ENCODE measurements at regions not wholly inside any gene's neighbourhood (a gene's known extent, or its start where the extent isn't known, plus 50 kb on each side); places are given as distances from the start of the nearest gene placed in this dataset.

GRCh38 chr3:194836661-194837060, 151.0 kb downstream of the FAM43A start:
- no peaks in the 10 kb centered on the region for H3K4me1 ChIP-seq (ENCODE audit: insufficient read depth)
- no peaks in the 10 kb centered on the region for H3K4me1 Mint-ChIP-seq
- H3K27me3 ChIP-seq (ENCODE audit: insufficient read depth): no peaks in the 10 kb centered on the region
- H3F3A ChIP-seq (replicated peaks; ENCODE audit: low read depth): no peaks in the 10 kb centered on the region
- no peak overlapping the region for H3K4me2 ChIP-seq
- H4K20me1 ChIP-seq (replicated peaks; ENCODE audit: insufficient read depth): no peaks in the 10 kb centered on the region
- no peak for DNase-seq (ENCODE audit: low spot score)
- no peaks in the 10 kb centered on the region for H3K36me3 Mint-ChIP-seq (ENCODE audit: low read depth)
- TF ChIP-seq ZNF462 (CRISPR knock-in tag; IDR thresholded peaks at IDR 0.05): no peak
- TF ChIP-seq NANOG (IDR thresholded peaks at IDR 0.05; ENCODE audit: borderline replicate concordance): no peak
- TF ChIP-seq ZNF331 (CRISPR knock-in tag; IDR thresholded peaks at IDR 0.05; ENCODE audit: low read depth): no peak
- no peak overlapping the region for H3K4me3 ChIP-seq
- no peak overlapping the region for H2AFZ ChIP-seq
- no peak overlapping the region for H3K4me3 Mint-ChIP-seq
- H3K27ac ChIP-seq (ENCODE audit: low read depth): no peak overlapping the region
- no peaks in the 10 kb centered on the region for H3K9me2 ChIP-seq (ENCODE audit: insufficient read depth)
- peaks cover 3% of the 10 kb centered on the region for H3K27me3 Mint-ChIP-seq (ENCODE audit: insufficient read depth, low read depth, poor library complexity)
- no peaks in the 10 kb centered on the region for H3K36me3 ChIP-seq (ENCODE audit: insufficient read depth)
- no peaks in the 10 kb centered on the region for H3K79me2 ChIP-seq (replicated peaks; ENCODE audit: insufficient read depth)
- no peak for ATAC-seq
- no peak overlapping the region for H3K27ac Mint-ChIP-seq
- peaks cover 4% of the 10 kb centered on the region; the same call in 1 of the 3 replicates for H3K9me3 Mint-ChIP-seq

GRCh38 chr3:194837457-194838127, 151.9 kb downstream of the FAM43A start:
- Histone ChIP-seq H4K20me1 (replicated peaks; ENCODE audit: insufficient read depth) (no peaks in the 10 kb centered on the region), H3K27me3 (ENCODE audit: insufficient read depth) (no peaks in the 10 kb centered on the region), H3F3A (replicated peaks; ENCODE audit: low read depth) (no peaks in the 10 kb centered on the region), H3K36me3 (ENCODE audit: insufficient read depth) (no peaks in the 10 kb centered on the region), H3K4me2 (no peak overlapping the region), H3K9me2 (ENCODE audit: insufficient read depth) (no peaks in the 10 kb centered on the region), H2AFZ (0 out of 2 replicates have a peak overlapping the region, but pooled peaks have one; percentile 52), H3K27ac (ENCODE audit: low read depth) (no peak overlapping the region), H3K4me3 (no peak overlapping the region), H3K4me1 (ENCODE audit: insufficient read depth) (no peaks in the 10 kb centered on the region), H3K79me2 (replicated peaks; ENCODE audit: insufficient read depth) (no peaks in the 10 kb centered on the region)
- DNase-seq (ENCODE audit: low spot score): no peak
- Mint-ChIP-seq H3K27ac (no peak overlapping the region), H3K36me3 (ENCODE audit: low read depth) (no peaks in the 10 kb centered on the region), H3K4me1 (no peaks in the 10 kb centered on the region), H3K4me3 (no peak overlapping the region), H3K27me3 (ENCODE audit: insufficient read depth, low read depth, poor library complexity) (peaks cover 3% of the 10 kb centered on the region), H3K9me3 (peaks cover 4% of the 10 kb centered on the region; the same call in 1 of the 3 replicates)
- no peak for ATAC-seq
- TF ChIP-seq EZH2phosphoT487 (IDR thresholded peaks at IDR 0.05; ENCODE audit: unreplicated experiment) (no peak), REST (IDR thresholded peaks at IDR 0.05; ENCODE audit: unreplicated experiment) (no peak), STAT1 (IDR thresholded peaks at IDR 0.05; ENCODE audit: unreplicated experiment) (no peak), EZH2 (IDR thresholded peaks at IDR 0.05; ENCODE audit: low read depth, unreplicated experiment) (no peak)

Data from GM23338 (cell line).